GM12874 (cell line): ENCODE measurements at regions not wholly inside any gene's neighbourhood (a gene's known extent, or its start where the extent isn't known, plus 50 kb on each side); places are given as distances from the start of the nearest gene placed in this dataset.

Experiments used
- TF ChIP-seq, protein P1 (sequence below): IDR thresholded peaks from 2 replicates; pipeline ENCODE4 v1.5.1; 2011; ENCODE audit warnings: low read depth, mild to moderate bottlenecking, control low read depth, low read length, moderate library complexity; ENCODE audit not compliant: insufficient read depth

DNA sequence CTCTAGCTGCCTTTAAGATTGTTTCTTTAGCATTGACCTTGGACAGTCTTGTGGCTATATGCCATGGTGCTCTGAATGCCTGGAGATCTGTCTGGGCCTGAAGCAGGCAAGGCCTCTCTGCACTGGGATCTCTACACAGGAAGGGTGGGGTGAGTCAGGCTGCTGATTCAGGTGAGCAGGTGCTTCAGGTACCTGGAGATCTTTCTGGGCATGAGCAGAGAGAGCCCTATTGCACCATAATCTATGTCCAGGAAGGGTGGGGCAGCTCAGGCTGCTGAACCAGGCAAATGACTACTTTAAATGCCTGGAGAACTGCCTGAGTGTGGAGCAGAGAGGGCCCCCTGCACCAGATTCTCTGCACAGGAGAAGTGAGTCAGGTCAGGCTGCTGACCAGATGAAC is 94.5 kb downstream of the TPBG start:
- TF ChIP-seq, protein P1, sequence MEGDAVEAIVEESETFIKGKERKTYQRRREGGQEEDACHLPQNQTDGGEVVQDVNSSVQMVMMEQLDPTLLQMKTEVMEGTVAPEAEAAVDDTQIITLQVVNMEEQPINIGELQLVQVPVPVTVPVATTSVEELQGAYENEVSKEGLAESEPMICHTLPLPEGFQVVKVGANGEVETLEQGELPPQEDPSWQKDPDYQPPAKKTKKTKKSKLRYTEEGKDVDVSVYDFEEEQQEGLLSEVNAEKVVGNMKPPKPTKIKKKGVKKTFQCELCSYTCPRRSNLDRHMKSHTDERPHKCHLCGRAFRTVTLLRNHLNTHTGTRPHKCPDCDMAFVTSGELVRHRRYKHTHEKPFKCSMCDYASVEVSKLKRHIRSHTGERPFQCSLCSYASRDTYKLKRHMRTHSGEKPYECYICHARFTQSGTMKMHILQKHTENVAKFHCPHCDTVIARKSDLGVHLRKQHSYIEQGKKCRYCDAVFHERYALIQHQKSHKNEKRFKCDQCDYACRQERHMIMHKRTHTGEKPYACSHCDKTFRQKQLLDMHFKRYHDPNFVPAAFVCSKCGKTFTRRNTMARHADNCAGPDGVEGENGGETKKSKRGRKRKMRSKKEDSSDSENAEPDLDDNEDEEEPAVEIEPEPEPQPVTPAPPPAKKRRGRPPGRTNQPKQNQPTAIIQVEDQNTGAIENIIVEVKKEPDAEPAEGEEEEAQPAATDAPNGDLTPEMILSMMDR: no peak

DNA sequence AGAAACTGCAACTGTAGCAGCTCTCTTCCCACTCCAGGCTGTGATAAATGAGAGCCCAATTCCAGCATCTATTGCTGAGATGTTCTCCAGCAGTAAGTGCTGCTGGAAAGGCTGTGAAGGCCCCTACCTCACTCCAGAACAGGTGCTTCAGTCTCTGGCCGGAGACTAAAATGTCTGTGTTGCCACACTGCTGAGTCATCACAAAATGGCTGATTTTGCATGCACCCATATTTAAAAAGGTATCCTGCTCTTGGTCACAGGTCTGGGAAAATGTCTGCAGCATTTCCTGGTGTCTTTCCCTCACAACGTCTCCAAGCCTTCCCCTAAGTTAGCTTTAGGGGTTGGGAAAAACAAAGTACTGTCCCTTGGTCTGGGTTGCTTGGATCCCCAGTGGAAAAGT is 95.1 kb downstream of the TPBG start:
- TF ChIP-seq, protein P1: no peak

DNA sequence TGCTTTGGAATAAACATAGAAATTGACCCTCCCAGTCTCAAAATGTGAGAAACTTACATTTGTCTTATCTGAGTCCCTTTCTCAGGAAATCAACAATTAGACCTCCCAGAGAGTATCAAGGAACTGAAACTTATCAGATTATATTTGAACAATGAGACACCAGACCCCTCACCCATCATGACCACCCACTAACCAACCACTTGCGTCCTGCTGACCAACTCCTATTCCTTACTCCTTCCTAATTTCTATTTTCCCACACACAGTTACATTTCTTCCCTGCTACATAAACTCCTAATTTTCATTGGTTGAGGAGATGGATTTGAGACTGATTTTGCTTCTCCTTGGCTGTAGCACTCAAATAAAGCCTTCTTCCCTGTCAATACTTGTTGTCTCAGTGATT is 97.9 kb downstream of the TPBG start:
- TF ChIP-seq, protein P1: no peak

DNA sequence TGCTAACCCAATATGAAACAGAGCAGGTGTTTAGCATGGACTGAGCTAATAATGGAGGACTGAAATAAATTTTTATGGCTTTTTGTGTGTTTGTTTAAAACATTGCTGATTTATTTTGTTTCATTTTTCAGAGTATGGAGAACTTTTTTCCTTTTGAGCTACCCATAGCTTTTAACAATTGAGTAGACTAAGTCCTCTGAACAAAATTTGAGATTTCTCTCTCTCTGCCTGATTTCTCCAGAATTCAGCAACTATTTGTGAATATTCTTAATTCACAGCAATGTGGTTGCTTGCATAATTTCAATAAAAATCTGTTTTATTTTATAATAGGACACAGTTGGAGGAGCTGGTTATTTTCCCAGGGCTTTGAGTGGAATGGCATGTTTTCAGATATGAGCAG is 103.7 kb downstream of the TPBG start:
- TF ChIP-seq, protein P1: no peak

DNA sequence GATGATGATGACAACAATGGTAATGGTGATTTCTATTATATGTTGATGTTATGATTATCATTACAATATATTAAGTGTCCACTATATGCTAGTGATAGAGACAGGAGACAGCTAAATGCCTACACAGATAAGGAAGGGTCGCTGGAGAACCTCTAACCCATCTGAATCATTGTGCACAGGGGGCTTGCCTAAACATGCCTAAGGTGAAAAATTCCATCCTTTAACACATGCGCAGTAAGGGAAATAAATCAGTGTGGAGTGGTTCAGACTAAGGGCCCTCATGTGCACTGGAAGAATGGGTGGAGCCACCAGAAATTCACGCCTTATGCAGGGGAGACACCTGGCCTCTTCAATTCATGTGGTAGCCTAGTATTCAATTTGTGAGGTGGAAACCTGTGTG is 120.4 kb downstream of the TPBG start:
- TF ChIP-seq, protein P1: no peak

DNA sequence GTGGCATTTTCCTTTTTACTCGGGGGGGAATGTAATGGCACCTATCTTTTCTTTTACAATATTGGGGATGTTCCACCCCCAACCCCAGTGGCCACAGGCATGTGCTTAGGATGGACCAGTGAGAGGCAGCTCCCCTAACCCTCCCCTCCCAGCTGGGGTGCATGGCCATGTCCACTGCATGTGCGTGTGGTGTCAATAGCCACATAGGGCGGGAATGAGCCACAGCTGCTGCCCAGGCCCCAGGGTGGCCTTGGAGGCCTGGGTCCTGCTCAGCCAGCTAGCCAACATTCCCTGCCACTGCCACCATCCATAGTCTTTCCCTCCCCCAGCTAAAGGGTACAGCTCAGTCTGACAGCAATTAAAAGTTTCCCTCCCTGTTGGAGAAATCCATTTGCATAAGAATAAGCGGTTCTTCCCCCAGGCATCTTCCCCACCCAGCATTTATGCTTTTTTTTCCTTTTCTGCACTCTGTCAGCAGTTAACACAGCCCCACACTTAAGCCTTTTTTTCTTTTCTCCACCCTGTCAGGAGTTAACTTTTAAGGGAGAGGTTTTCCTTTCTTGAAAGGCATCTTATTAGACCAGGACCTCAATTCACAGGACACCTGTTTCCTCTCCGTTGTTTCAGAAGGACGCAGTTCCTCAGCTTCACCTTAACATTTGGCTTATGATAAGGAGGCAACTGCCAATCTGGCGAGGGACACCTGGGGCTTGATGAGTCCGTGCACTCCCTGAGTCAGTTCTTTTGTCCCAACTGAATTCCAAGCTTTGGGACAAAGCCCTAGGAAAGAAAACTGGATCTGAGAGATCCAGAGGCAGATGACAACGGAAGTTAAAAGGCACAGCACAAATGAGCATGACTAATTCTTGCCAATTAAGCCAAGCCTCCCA is 121.4 kb downstream of the TPBG start:
- TF ChIP-seq, protein P1: no peak

DNA sequence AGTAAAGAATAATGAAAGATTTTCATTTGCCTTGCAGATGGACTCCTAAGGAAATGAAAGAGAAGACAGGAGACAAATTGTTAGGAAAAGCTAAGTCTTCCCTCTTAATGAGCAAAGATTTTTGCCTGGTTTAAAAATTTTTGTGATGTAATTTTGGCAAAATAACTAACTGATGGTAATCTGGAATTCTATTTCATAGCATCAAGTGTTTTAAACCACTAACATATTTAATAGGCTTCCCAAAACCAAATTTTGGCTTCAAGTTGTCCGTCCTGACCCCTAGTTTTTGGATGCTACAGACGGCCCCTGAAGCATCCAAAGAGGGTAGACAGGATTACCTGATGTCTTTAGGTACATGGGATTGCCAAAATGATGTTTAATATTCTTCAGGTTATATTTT is 124.3 kb downstream of the TPBG start:
- TF ChIP-seq, protein P1: no peak
